BJ (cell line): ENCODE measurements at regions not wholly inside any gene's neighbourhood (a gene's known extent, or its start where the extent isn't known, plus 50 kb on each side); places are given as distances from the start of the nearest gene placed in this dataset.
A peak's percentile ranks its signal among the peaks of the same experiment; 100 is the strongest.

Experiments
- CTCF ChIA-PET: fragments of 350-600 bp; formaldehyde crosslinking; extraction: SDS; loops from one replicate; lab custom pipeline; 2021; ENCODE audit warnings: antibody characterized with exemption, inconsistent platforms; lab: Yijun Ruan, JAX
- POLR2A ChIA-PET: fragments of 300-600 bp; sonication (Branson Sonifier 250); formaldehyde crosslinking; extraction: SDS; loops from one replicate; lab custom pipeline; 2021; ENCODE audit warnings: antibody characterized with exemption; lab: Charles Lee
- DNase-seq: peaks from one replicate; pipeline ENCODE4 v3.0.0-alpha.2; 2011; ENCODE audit warnings: low read depth
- H3K27me3 ChIP-seq: 2 replicates; pipeline ENCODE4 v1.6.0; 2011; ENCODE audit warnings: low read length; ENCODE audit not compliant: control insufficient read depth, insufficient read depth
- H3K36me3 ChIP-seq: 2 replicates; pipeline ENCODE4 v1.5.1; 2011; ENCODE audit warnings: low read length; ENCODE audit not compliant: control insufficient read depth, insufficient read depth
- H3K4me3 ChIP-seq: 2 replicates; pipeline ENCODE4 v1.5.1; 2011; ENCODE audit warnings: low read depth, mild to moderate bottlenecking, control low read depth, low read length
- CTCF ChIP-seq: IDR thresholded peaks from 2 replicates; pipeline ENCODE4 v1.5.1; 2011; ENCODE audit warnings: low read depth, mild to moderate bottlenecking, control low read depth, inconsistent platforms, low read length, moderate library complexity; ENCODE audit not compliant: insufficient read depth

- Histone ChIP-seq H3K4me3 (no peak overlapping the region), H3K27me3 (no peaks in the 10 kb centered on the region), H3K36me3 (no peaks in the 10 kb centered on the region)
- ChIA-PET POLR2A (no interaction called here), CTCF (interaction anchor here (1.0 to 1.9 kb wide), 7 partner anchors 15 to 193 kb away, joined by 3 to 7 read pairs (median 3); no protein-coding TSS in a partner anchor)
- no peak for DNase-seq
- TF ChIP-seq CTCF, result peak; percentile 41
Observed at GRCh38 chr4:77433418-77433733, 172.2 kb upstream of the CXCL13 start.

- H3K4me3 ChIP-seq, result no peak overlapping the region
- H3K36me3 ChIP-seq, result no peaks in the 10 kb centered on the region
- ChIA-PET POLR2A (no interaction called here), CTCF (interaction anchor here (0.5 to 2.9 kb wide), 8 partner anchors 15 to 194 kb away, joined by 3 to 10 read pairs (median 4); no protein-coding TSS in a partner anchor)
- H3K27me3 ChIP-seq, result no peaks in the 10 kb centered on the region
- no peak for DNase-seq
- no peak for TF ChIP-seq CTCF
Observed at GRCh38 chr4:77434299-77435092, 171.1 kb upstream of the CXCL13 start.

GRCh38 chr4:77437079-77437478 is 168.5 kb upstream of the CXCL13 start:
- Histone ChIP-seq H3K36me3 (no peaks in the 10 kb centered on the region), H3K27me3 (no peaks in the 10 kb centered on the region), H3K4me3 (no peak overlapping the region)
- DNase-seq, result no peak
- POLR2A ChIA-PET, result no interaction called here
- TF ChIP-seq CTCF, result no peak
- CTCF ChIA-PET, result no interaction called here

- no peaks in the 10 kb centered on the region for H3K36me3 ChIP-seq
- POLR2A ChIA-PET, result no interaction called here
- CTCF ChIA-PET, result no interaction called here
- DNase-seq, result no peak
- H3K27me3 ChIP-seq, result no peaks in the 10 kb centered on the region
- H3K4me3 ChIP-seq, result no peak overlapping the region
- no peak for TF ChIP-seq CTCF
Observed at GRCh38 chr4:77438549-77438948, 167.1 kb upstream of the CXCL13 start.

GRCh38 chr4:77443941-77444340 is 161.7 kb upstream of the CXCL13 start:
- Histone ChIP-seq H3K4me3 (no peak overlapping the region), H3K36me3 (no peaks in the 10 kb centered on the region), H3K27me3 (no peaks in the 10 kb centered on the region)
- no peak for TF ChIP-seq CTCF
- DNase-seq, result peak; percentile 16
- CTCF ChIA-PET, result no interaction called here
- POLR2A ChIA-PET, result interaction anchor here (0.6 kb wide), 1 partner anchor 1884 kb away, joined by 7 read pairs; no protein-coding TSS in a partner anchor
